ENCODE measurements at regions not wholly inside any gene's neighbourhood (a gene's known extent, or its start where the extent isn't known, plus 50 kb on each side); places are given as distances from the start of the nearest gene placed in this dataset.

- H3K36me3 ChIP-seq (ENCODE audit: control insufficient read depth in 1 of 2, insufficient read depth in 2 of 2, low read length in 2 of 2), result no peaks in the 10 kb centered on the region
- no peak overlapping the region for H3K27ac ChIP-seq (ENCODE audit: low read depth, low read length)
- no peaks in the 10 kb centered on the region for H3K9me3 ChIP-seq (ENCODE audit: control insufficient read depth in 1 of 2, low read length in 2 of 2)
- no peaks in the 10 kb centered on the region for H3K27me3 ChIP-seq (ENCODE audit: control insufficient read depth in 1 of 2, insufficient read depth in 2 of 2, low read length in 2 of 2)
- H3K4me3 ChIP-seq (ENCODE audit: low read depth in 1 of 2, low read length in 2 of 2), result no peak overlapping the region
- H3K4me1 ChIP-seq (ENCODE audit: control insufficient read depth in 1 of 2, insufficient read depth in 2 of 2, low read length in 2 of 2), result no peaks in the 10 kb centered on the region
- H3K9ac ChIP-seq (ENCODE audit: low read depth in 1 of 2, low read length in 2 of 2), result no peak overlapping the region
These were observed 144.5 kb upstream of the PCBD1 start for GRCh38 chr10:71032887-71033286.

DNA sequence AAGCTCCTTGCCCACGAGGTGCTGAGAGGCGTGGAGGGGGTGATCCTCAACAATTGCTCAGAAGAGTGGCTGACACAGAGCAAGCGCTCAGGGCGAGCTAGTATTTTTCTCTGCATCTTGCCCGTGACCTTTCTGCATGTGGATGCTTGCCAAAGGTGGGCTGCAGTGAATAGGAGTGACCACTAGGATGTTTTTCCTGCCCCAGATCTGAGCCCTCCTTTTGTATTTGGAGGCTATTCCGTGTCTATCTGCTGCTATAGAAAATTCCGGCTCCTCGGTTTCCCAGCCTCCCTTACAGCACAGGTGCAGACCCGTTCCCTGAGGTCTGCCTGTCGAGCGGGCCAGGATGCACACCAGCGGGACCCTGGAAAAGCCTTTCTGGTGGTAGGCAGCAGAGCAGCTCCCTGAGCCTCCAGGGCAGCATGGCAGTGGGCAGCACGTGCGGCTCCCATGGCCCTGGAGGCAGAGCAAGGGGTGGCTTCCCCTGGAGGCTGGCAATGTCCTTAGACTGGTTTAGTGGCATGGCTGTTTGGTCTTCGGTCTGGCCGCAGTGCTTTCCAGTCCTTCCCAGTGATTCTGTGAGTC is 145.1 kb upstream of the PCBD1 start:
- Histone ChIP-seq H3K9me3 (ENCODE audit: control insufficient read depth in 1 of 2, low read length in 2 of 2) (no peaks in the 10 kb centered on the region), H3K36me3 (ENCODE audit: control insufficient read depth in 1 of 2, insufficient read depth in 2 of 2, low read length in 2 of 2) (no peaks in the 10 kb centered on the region), H3K27me3 (ENCODE audit: control insufficient read depth in 1 of 2, insufficient read depth in 2 of 2, low read length in 2 of 2) (no peaks in the 10 kb centered on the region), H3K9ac (ENCODE audit: low read depth in 1 of 2, low read length in 2 of 2) (no peak overlapping the region), H3K4me1 (ENCODE audit: control insufficient read depth in 1 of 2, insufficient read depth in 2 of 2, low read length in 2 of 2) (no peaks in the 10 kb centered on the region), H3K4me3 (ENCODE audit: low read depth in 1 of 2, low read length in 2 of 2) (no peak overlapping the region), H3K27ac (ENCODE audit: low read depth, low read length) (no peak overlapping the region)

- H3K27me3 ChIP-seq (ENCODE audit: control insufficient read depth in 1 of 2, insufficient read depth in 2 of 2, low read length in 2 of 2), result peaks cover 0 to 2% of the 10 kb centered on the region in 2 donors
- H3K9ac ChIP-seq (ENCODE audit: low read depth in 1 of 2, low read length in 2 of 2), result no peak overlapping the region
- no peak overlapping the region for H3K4me3 ChIP-seq (ENCODE audit: low read depth in 1 of 2, low read length in 2 of 2)
- H3K27ac ChIP-seq (ENCODE audit: low read depth, low read length), result no peak overlapping the region
- H3K36me3 ChIP-seq (ENCODE audit: control insufficient read depth in 1 of 2, insufficient read depth in 2 of 2, low read length in 2 of 2), result no peaks in the 10 kb centered on the region
- no peaks in the 10 kb centered on the region for H3K4me1 ChIP-seq (ENCODE audit: control insufficient read depth in 1 of 2, insufficient read depth in 2 of 2, low read length in 2 of 2)
- no peaks in the 10 kb centered on the region for H3K9me3 ChIP-seq (ENCODE audit: control insufficient read depth in 1 of 2, low read length in 2 of 2)
These were observed 147.3 kb upstream of the PCBD1 start for GRCh38 chr10:71035511-71036296.

GRCh38 chr10:71036297-71036966 is 148.1 kb upstream of the PCBD1 start:
- Histone ChIP-seq H3K4me3 (ENCODE audit: low read depth in 1 of 2, low read length in 2 of 2) (no peak overlapping the region), H3K27me3 (ENCODE audit: control insufficient read depth in 1 of 2, insufficient read depth in 2 of 2, low read length in 2 of 2) (peaks cover 0 to 2% of the 10 kb centered on the region in 2 donors), H3K4me1 (ENCODE audit: control insufficient read depth in 1 of 2, insufficient read depth in 2 of 2, low read length in 2 of 2) (no peaks in the 10 kb centered on the region), H3K36me3 (ENCODE audit: control insufficient read depth in 1 of 2, insufficient read depth in 2 of 2, low read length in 2 of 2) (no peaks in the 10 kb centered on the region), H3K9ac (ENCODE audit: low read depth in 1 of 2, low read length in 2 of 2) (no peak overlapping the region), H3K9me3 (ENCODE audit: control insufficient read depth in 1 of 2, low read length in 2 of 2) (no peaks in the 10 kb centered on the region), H3K27ac (ENCODE audit: low read depth, low read length) (no peak overlapping the region)

DNA sequence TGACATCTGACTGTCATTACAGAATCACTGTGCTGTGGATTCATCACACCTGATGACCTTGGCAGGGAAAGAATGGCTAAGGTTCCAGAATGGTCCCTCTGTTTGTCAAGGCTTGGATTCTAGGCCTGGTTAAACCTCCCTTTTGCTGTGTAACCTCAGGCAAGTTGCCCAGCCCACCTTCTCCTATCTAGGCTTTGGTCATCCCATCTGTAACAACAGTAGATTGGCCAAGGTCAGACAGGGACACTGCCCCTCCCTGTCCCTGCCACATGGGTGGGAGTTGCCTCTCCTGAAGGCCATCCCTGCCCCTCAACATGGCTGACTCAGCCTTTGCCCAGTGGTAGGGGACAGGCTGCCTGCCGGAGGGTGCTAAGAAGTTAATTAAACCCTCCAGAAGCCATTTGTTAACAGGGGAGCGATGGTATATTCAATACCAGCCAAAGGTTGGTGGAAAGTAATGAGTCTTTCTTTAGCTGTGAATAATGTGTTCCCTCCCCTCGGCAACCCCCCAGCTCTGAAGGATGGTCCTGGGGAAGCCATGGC is 149.8 kb upstream of the PCBD1 start:
- no peaks in the 10 kb centered on the region for H3K36me3 ChIP-seq (ENCODE audit: control insufficient read depth in 1 of 2, insufficient read depth in 2 of 2, low read length in 2 of 2)
- no peak overlapping the region for H3K27ac ChIP-seq (ENCODE audit: low read depth, low read length)
- H3K9me3 ChIP-seq (ENCODE audit: control insufficient read depth in 1 of 2, low read length in 2 of 2), result no peaks in the 10 kb centered on the region
- H3K4me1 ChIP-seq (ENCODE audit: control insufficient read depth in 1 of 2, insufficient read depth in 2 of 2, low read length in 2 of 2), result no peaks in the 10 kb centered on the region
- no peak overlapping the region for H3K9ac ChIP-seq (ENCODE audit: low read depth in 1 of 2, low read length in 2 of 2)
- H3K27me3 ChIP-seq (ENCODE audit: control insufficient read depth in 1 of 2, insufficient read depth in 2 of 2, low read length in 2 of 2), result peaks cover 0 to 2% of the 10 kb centered on the region in 2 donors
- H3K4me3 ChIP-seq (ENCODE audit: low read depth in 1 of 2, low read length in 2 of 2), result no peak overlapping the region

DNA sequence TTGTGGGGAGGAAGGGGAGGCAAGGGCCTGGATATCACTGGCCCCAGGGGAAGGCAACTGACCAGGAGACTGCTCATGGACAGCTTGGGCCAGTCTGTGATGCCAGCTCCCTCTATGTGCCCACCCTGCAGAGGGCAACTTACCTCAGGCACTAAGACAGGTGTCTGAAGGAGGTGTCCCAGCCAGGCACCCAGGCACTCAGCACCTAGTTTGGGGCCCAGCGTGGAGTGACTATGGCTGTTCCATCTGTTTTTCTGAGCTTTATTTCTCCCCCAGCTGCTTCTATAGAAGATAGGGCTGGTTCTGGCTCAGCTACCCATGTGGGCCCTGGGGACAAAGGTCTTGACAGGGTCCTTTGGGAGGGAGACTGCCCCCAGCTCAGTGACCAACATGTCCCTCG is 150.6 kb upstream of the PCBD1 start:
- no peaks in the 10 kb centered on the region for H3K36me3 ChIP-seq (ENCODE audit: control insufficient read depth in 1 of 2, insufficient read depth in 2 of 2, low read length in 2 of 2)
- H3K27me3 ChIP-seq (ENCODE audit: control insufficient read depth in 1 of 2, insufficient read depth in 2 of 2, low read length in 2 of 2), result peaks cover 0 to 2% of the 10 kb centered on the region in 2 donors
- no peaks in the 10 kb centered on the region for H3K4me1 ChIP-seq (ENCODE audit: control insufficient read depth in 1 of 2, insufficient read depth in 2 of 2, low read length in 2 of 2)
- H3K9ac ChIP-seq (ENCODE audit: low read depth in 1 of 2, low read length in 2 of 2), result no peak overlapping the region
- no peak overlapping the region for H3K27ac ChIP-seq (ENCODE audit: low read depth, low read length)
- H3K9me3 ChIP-seq (ENCODE audit: control insufficient read depth in 1 of 2, low read length in 2 of 2), result no peaks in the 10 kb centered on the region
- H3K4me3 ChIP-seq (ENCODE audit: low read depth in 1 of 2, low read length in 2 of 2), result no peak overlapping the region

GRCh38 chr10:71039551-71039950 is 151.2 kb upstream of the PCBD1 start:
- Histone ChIP-seq H3K4me3 (ENCODE audit: low read depth in 1 of 2, low read length in 2 of 2) (no peak overlapping the region), H3K27ac (ENCODE audit: low read depth, low read length) (no peak overlapping the region), H3K36me3 (ENCODE audit: control insufficient read depth in 1 of 2, insufficient read depth in 2 of 2, low read length in 2 of 2) (no peaks in the 10 kb centered on the region), H3K9me3 (ENCODE audit: control insufficient read depth in 1 of 2, low read length in 2 of 2) (no peaks in the 10 kb centered on the region), H3K4me1 (ENCODE audit: control insufficient read depth in 1 of 2, insufficient read depth in 2 of 2, low read length in 2 of 2) (no peaks in the 10 kb centered on the region), H3K9ac (ENCODE audit: low read depth in 1 of 2, low read length in 2 of 2) (no peak overlapping the region), H3K27me3 (ENCODE audit: control insufficient read depth in 1 of 2, insufficient read depth in 2 of 2, low read length in 2 of 2) (peaks cover 0 to 2% of the 10 kb centered on the region in 2 donors)

GRCh38 chr10:71040343-71040742 is 152.0 kb upstream of the PCBD1 start:
- H3K4me1 ChIP-seq (ENCODE audit: control insufficient read depth in 1 of 2, insufficient read depth in 2 of 2, low read length in 2 of 2), result no peaks in the 10 kb centered on the region

DNA sequence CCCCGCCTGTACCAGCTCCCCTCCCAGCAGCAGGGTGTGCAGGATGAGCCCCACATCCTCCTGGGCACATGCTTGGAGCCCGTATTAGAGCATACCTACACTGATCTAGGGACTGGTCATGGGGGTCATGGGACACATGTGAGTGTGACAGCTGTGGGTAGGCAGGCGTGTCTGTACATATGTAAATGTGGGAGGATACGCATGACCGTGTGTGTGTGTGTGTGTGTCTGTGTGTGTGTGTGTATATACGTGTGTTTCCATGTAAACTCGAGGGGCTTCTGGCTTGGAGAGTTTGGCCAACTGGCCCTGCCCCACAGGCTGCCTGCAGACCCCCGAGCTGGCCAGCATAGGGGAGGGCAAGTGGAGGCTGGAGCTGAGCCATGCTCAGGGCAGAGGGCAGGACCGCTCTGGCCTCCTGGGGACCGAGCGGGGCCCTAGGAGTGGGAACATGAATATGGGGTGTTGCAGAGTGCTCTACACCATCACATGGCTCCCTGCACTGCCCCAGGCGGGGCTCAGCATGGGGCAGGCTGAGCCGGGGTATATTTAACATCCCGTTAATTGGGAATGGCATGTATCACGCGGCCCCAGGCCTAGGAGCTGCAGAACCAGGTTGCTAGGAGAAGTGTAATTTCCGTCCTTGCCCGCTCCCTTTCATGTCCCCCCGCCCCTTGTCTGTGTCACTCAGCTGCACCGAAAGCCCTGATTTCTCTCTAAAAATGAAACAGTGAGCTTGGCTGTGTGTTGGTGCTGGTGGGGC is 152.7 kb upstream of the PCBD1 start:
- Histone ChIP-seq H3K9ac (ENCODE audit: low read depth in 1 of 2, low read length in 2 of 2) (no peak overlapping the region), H3K9me3 (ENCODE audit: control insufficient read depth in 1 of 2, low read length in 2 of 2) (no peaks in the 10 kb centered on the region), H3K4me1 (ENCODE audit: control insufficient read depth in 1 of 2, insufficient read depth in 2 of 2, low read length in 2 of 2) (no peaks in the 10 kb centered on the region), H3K27me3 (ENCODE audit: control insufficient read depth in 1 of 2, insufficient read depth in 2 of 2, low read length in 2 of 2) (peaks cover 0 to 2% of the 10 kb centered on the region in 2 donors), H3K36me3 (ENCODE audit: control insufficient read depth in 1 of 2, insufficient read depth in 2 of 2, low read length in 2 of 2) (no peaks in the 10 kb centered on the region), H3K4me3 (ENCODE audit: low read depth in 1 of 2, low read length in 2 of 2) (no peak overlapping the region), H3K27ac (ENCODE audit: low read depth, low read length) (no peak overlapping the region)

More at GRCh38 chr10:71040343-71040742, 152.0 kb upstream of the PCBD1 start:
- Histone ChIP-seq H3K4me3 (ENCODE audit: low read depth in 1 of 2, low read length in 2 of 2) (no peak overlapping the region), H3K9ac (ENCODE audit: low read depth in 1 of 2, low read length in 2 of 2) (no peak overlapping the region), H3K9me3 (ENCODE audit: control insufficient read depth in 1 of 2, low read length in 2 of 2) (no peaks in the 10 kb centered on the region), H3K27ac (ENCODE audit: low read depth, low read length) (no peak overlapping the region), H3K27me3 (ENCODE audit: control insufficient read depth in 1 of 2, insufficient read depth in 2 of 2, low read length in 2 of 2) (peaks cover 0 to 2% of the 10 kb centered on the region in 2 donors), H3K36me3 (ENCODE audit: control insufficient read depth in 1 of 2, insufficient read depth in 2 of 2, low read length in 2 of 2) (no peaks in the 10 kb centered on the region)

Data from duodenal mucosa (tissue), 2 donors.